LNCAP (cell line): ENCODE measurements at regions not wholly inside any gene's neighbourhood (a gene's known extent, or its start where the extent isn't known, plus 50 kb on each side); places are given as distances from the start of the nearest gene placed in this dataset.

Source experiments
- TF ChIP-seq, protein P1 (sequence below): fragments of 450-650 bp; IDR thresholded peaks from 2 replicates; pipeline ENCODE4 v1.5.1; 2017; ENCODE audit warnings: mild to moderate bottlenecking

DNA sequence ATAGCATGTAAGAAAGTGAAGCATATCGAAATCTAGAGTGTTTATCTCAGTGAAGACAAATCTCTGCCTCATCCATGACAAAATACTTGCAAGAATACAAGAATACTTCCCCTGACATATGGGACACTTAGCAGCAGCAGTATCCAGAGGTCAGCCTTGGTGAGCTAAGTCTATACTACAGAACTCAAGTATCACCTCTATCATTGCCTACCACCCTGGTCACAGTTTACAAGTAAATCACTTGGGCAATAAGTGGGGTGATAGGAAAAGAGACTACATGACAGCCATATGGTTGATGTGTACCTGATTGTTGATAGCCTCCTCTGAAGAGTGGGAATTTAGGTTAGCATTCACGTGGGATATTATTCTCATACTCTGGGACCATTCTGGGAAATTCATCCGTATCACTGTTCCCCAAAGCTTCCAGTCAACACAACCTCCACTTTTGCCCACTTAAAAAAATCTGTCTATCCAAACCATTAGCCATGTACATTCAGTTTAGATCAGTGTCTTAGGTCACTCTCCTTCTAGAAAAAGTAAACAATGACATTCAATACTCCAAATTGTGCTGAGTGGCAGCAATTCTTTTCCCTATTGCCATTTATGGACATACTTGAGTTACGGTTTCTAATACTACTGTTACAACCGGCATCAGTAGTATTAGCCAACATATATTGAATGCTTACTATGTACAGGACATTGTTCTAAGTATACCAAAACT, 118.2 kb upstream of the PRSS16 start:
- TF ChIP-seq, protein P1, sequence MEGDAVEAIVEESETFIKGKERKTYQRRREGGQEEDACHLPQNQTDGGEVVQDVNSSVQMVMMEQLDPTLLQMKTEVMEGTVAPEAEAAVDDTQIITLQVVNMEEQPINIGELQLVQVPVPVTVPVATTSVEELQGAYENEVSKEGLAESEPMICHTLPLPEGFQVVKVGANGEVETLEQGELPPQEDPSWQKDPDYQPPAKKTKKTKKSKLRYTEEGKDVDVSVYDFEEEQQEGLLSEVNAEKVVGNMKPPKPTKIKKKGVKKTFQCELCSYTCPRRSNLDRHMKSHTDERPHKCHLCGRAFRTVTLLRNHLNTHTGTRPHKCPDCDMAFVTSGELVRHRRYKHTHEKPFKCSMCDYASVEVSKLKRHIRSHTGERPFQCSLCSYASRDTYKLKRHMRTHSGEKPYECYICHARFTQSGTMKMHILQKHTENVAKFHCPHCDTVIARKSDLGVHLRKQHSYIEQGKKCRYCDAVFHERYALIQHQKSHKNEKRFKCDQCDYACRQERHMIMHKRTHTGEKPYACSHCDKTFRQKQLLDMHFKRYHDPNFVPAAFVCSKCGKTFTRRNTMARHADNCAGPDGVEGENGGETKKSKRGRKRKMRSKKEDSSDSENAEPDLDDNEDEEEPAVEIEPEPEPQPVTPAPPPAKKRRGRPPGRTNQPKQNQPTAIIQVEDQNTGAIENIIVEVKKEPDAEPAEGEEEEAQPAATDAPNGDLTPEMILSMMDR: no peak

DNA sequence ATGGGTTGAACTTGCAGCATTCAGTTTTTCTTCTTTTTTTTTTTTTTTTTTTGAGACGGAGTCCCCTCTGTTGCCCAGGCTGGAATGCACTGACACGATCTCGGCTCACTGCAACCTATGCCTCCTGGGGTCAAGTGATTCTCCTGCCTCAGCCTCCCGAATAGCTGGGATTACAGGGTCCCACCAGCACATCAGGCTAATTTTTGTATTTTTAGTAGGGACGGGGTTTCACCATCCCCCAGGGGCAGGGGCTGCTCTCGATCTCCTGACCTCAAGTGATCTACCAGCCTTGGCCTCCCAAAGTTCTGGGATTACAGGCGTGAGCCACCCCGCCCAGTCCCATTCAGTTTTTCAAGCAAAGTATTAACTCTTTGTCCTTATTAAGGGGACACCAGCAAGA, 117.6 kb upstream of the PRSS16 start:
- TF ChIP-seq, protein P1: no peak

DNA sequence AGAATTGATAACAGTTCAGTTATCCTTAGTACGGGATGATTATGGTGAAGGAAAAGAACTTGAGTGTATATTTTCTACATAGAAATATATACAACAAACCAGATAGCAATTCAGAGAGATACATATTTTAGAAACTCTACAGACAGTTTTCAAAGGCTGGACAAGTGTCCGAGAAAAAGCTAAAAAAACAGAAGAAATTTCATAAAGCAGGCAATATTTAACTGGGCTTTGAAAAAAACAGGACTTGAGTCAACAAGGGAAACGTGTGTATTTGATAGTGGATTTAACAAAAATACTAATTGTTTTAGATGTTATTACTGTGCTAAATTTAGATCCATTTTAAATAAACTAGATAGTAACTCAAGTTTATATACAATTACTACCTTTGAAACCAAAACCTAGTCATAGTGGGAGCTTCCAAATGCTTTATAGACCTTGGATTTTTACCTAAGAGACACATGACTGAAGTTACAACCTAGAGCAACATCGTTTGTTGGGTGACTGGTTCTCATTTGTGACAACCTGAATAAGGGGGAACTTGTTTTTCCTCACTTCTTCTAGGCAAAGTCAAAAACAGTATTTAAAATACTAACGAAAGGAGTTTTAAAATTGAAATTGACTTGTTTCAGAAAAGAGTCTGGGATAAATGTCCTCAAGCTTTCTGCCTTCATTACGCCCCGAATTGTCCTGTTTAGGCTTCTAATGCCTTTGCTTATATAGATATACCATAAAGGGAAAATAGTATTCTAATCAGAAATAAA, 116.7 kb upstream of the PRSS16 start:
- TF ChIP-seq, protein P1: no peak

DNA sequence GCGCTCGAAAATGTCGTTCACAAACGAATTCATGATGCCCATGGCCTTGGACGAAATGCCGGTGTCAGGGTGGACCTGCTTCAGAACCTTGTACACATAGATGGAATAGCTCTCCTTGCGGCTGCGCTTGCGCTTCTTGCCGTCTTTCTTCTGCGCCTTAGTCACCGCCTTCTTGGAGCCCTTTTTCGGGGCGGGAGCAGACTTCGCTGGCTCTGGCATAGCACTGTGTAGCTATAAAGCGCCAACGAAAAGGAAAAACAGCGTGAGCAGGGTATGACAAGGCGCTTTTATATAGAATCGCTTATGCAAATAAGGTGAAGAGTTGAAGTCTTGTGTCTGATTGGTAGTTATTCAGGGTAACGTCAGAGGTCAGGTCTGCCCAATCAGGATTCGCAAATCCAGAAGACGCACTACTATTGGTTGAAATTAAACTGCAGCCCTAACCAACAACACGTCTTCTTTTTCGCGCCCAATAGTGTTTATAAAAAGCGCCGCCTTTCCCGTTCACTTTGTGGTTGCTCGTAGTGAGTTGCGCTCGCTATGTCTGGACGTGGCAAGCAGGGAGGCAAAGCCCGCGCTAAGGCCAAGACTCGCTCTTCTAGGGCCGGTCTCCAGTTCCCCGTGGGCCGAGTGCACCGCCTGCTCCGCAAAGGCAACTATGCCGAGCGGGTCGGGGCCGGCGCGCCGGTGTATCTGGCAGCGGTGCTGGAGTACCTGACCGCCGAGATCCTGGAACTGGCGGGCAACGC, 114.8 kb upstream of the PRSS16 start:
- TF ChIP-seq, protein P1: no peak

DNA sequence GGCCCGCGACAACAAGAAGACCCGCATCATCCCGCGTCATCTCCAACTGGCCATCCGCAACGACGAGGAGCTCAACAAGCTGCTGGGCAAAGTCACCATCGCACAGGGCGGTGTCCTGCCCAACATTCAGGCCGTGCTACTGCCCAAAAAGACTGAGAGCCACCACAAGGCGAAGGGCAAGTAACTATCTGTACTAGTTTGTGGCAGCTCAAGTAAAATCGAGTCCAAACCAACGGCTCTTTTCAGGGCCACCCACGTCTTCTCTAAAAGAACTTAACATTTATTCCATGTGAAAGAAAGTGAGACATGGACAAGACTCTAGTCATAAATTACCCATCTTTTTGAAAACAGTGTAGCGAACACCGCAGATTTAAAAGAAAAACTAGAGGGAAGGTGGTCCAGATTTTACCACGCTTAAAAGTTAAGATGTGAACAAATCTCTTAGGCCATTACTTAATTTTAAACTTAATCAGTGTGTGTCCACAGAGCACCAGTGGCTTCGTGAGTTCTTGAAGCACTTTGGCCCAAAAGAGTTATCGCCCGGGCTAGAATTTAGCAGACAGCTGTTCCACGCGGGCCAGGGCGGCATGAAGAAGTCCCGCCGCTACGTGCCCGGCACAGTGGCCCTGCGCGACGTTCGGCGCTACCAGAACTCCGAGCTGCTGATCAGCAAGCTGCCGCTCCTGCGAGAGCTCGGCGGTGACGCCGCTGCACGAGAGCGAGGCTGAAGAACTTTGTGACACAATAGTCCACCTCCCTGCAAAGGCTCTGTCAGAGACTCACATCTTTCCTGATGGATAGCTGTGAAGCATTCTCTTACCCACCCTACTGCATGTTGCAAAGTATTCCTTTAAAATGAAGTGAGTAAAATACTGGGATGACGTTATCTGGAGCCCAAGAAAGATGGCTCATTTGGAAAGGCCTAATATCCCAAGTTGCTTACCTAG, 113.9 kb upstream of the PRSS16 start:
- TF ChIP-seq, protein P1: no peak

DNA sequence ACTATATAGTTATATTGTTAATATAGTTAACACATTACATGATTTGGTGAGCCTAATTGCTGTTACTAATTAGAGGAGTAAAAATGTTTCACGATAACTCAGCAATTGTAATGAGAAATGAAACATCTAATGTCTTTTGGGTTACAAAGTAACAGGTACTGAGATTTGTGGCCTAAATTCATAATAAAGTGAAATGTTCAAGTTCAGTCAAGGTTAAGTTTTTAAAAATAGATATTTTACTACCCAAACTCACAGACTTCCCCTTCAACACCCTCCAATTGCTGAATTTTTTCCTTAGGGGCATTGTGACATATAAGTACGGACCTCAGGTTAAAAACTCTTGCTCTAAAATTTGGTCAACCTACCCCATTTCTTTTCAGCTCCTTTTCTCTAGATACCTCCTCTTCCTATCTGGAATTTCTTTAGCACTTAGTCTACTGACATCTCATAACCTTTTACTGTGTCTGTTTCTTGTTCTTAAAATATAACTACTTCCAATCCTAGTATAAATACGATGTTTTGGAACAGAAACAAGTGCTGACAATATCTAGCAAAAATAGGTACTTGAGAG, 112.3 kb upstream of the PRSS16 start:
- TF ChIP-seq, protein P1: no peak
